H1 (cell line): ENCODE measurements at regions not wholly inside any gene's neighbourhood (a gene's known extent, or its start where the extent isn't known, plus 50 kb on each side); places are given as distances from the start of the nearest gene placed in this dataset.

Source experiments
- CTCF ChIA-PET: fragments of 300-600 bp; sonication (Branson Sonifier 250); formaldehyde crosslinking; loops from one replicate; lab custom pipeline; 2021; ENCODE audit not compliant: partially characterized antibody; lab: Charles Lee
- POLR2A ChIA-PET: fragments of 300-600 bp; sonication (Branson Sonifier 250); formaldehyde crosslinking; loops from one replicate; lab custom pipeline; 2021; ENCODE audit warnings: inconsistent platforms; ENCODE audit not compliant: partially characterized antibody; lab: Charles Lee
- DNase-seq, 2 experiments: peaks; one replicate each; pipeline versions ENCODE4 v3.0.0 to v3.0.0-alpha.2; 2010 to 2022; ENCODE audit warnings: low spot score in 2 of 2, low read depth in 1 of 2, mixed read lengths in 1 of 2
- FAIRE-seq: peaks from 2 replicates; lab custom pipeline; 2011; peaks lifted over from hg19 to GRCh38; lab: Jason Lieb, UNC
- H2AFZ ChIP-seq: 2 replicates; pipeline ENCODE4 v1.8.1; 2012; ENCODE audit warnings: low read length, inconsistent platforms
- H2AK5ac ChIP-seq: 2 replicates; pipeline ENCODE4 v1.6.1; 2013; ENCODE audit warnings: low read depth, low read length
- H2BK120ac ChIP-seq: replicated peaks from 2 replicates; pipeline ENCODE3; 2013; ENCODE audit warnings: low read depth, low read length, inconsistent platforms
- H2BK12ac ChIP-seq: 2 replicates; pipeline ENCODE4 v1.6.1; 2013; ENCODE audit warnings: low read depth, low read length
- H2BK15ac ChIP-seq: 2 replicates; pipeline ENCODE4 v1.6.1; 2013; ENCODE audit warnings: low read length
- H2BK20ac ChIP-seq: 2 replicates; pipeline ENCODE4 v1.6.1; 2013; ENCODE audit warnings: low read length
- H2BK5ac ChIP-seq: 2 replicates; pipeline ENCODE4 v1.6.1; 2013; ENCODE audit warnings: low read depth, low read length
- H3K14ac ChIP-seq: 2 replicates; pipeline ENCODE4 v1.6.1; 2013; ENCODE audit warnings: inconsistent platforms; ENCODE audit not compliant: insufficient read length
- H3K18ac ChIP-seq: 2 replicates; pipeline ENCODE4 v1.6.1; 2013; ENCODE audit warnings: low read length; ENCODE audit errors: extremely low read depth
- H3K23ac ChIP-seq: 2 replicates; pipeline ENCODE4 v1.6.1; 2013; ENCODE audit warnings: inconsistent platforms; ENCODE audit not compliant: insufficient read length
- H3K23me2 ChIP-seq: 2 replicates; pipeline ENCODE4 v1.6.1; 2013; ENCODE audit warnings: low read depth, low read length
- H3K27ac ChIP-seq: 2 replicates; pipeline ENCODE4 v1.6.1; 2011; ENCODE audit warnings: low read depth, low read length, inconsistent platforms
- H3K27me3 ChIP-seq, 4 experiments: replicated peaks in 1 of 4; 1 replicate in 1 of 4; 2 replicates in 3 of 4; pipeline versions ENCODE4 v1.6.1 to v1.8.1; 2011 to 2013; ENCODE audit warnings: low read length in 3 of 4, mild to moderate bottlenecking in 3 of 4, inconsistent platforms in 2 of 4, mixed read lengths in 2 of 4, moderate library complexity in 1 of 4; ENCODE audit not compliant: control insufficient read depth in 3 of 4, insufficient read depth in 3 of 4; ENCODE audit errors: extremely low read depth in 1 of 4
- H3K36me3 ChIP-seq, 4 experiments: 2 replicates each; pipeline versions ENCODE4 v1.6.1 to v1.8.1; 2011 to 2013; ENCODE audit warnings: mild to moderate bottlenecking in 4 of 4, low read length in 3 of 4, moderate library complexity in 2 of 4, control low read depth in 1 of 4, inconsistent platforms in 1 of 4; ENCODE audit not compliant: insufficient read depth in 4 of 4, control insufficient read depth in 2 of 4
- H3K4ac ChIP-seq: replicated peaks from 2 replicates; pipeline ENCODE3; 2013; ENCODE audit warnings: low read length, low read depth, mixed read lengths, inconsistent platforms; ENCODE audit not compliant: insufficient read length
- H3K4me1 ChIP-seq, 4 experiments: replicated peaks in 1 of 4; 1 replicate in 1 of 4; 2 replicates in 3 of 4; pipeline versions ENCODE4 v1.6.1 to v1.8.1; 2011 to 2013; ENCODE audit warnings: low read length in 3 of 4, inconsistent platforms in 2 of 4, mixed read lengths in 1 of 4; ENCODE audit not compliant: insufficient read depth in 4 of 4, control insufficient read depth in 3 of 4
- H3K4me2 ChIP-seq, 2 experiments: 2 replicates each; pipeline versions ENCODE4 v1.6.1 to v1.8.1; 2011 to 2013; ENCODE audit warnings: low read depth in 2 of 2, low read length in 2 of 2, control low read depth in 1 of 2, inconsistent platforms in 1 of 2, mild to moderate bottlenecking in 1 of 2; ENCODE audit not compliant: insufficient read depth in 1 of 2
- H3K4me3 ChIP-seq, 4 experiments: fragments of 200-600, 300-600 bp in 1 of 4; sonication (generic), shearing (Covaris generic), sonication (Bioruptor Twin) in 1 of 4; 2 replicates each; pipeline versions ENCODE4 v1.5.1 to v1.8.1; 2011 to 2016; ENCODE audit warnings: low read length in 4 of 4, low read depth in 3 of 4, control low read depth in 2 of 4, inconsistent platforms in 2 of 4, mild to moderate bottlenecking in 2 of 4, mixed read lengths in 1 of 4, moderate library complexity in 1 of 4; ENCODE audit not compliant: insufficient read depth in 2 of 4; ENCODE audit errors: extremely low read depth in 1 of 4
- H3K56ac ChIP-seq: replicated peaks from 2 replicates; pipeline ENCODE3; 2013; ENCODE audit warnings: low read depth, mild to moderate bottlenecking, mixed read lengths, low read length, inconsistent platforms; ENCODE audit not compliant: insufficient read length
- H3K79me1 ChIP-seq: 2 replicates; pipeline ENCODE4 v1.6.1; 2013; ENCODE audit warnings: low read depth, low read length, control low read depth
- H3K79me2 ChIP-seq, 2 experiments: 2 replicates each; pipeline versions ENCODE4 v1.6.1 to v1.8.1; 2012 to 2013; ENCODE audit warnings: low read length in 2 of 2, mild to moderate bottlenecking in 2 of 2, inconsistent platforms in 1 of 2; ENCODE audit not compliant: insufficient read depth in 2 of 2, control insufficient read depth in 1 of 2
- H3K9ac ChIP-seq, 4 experiments: replicated peaks in 1 of 4; 1 replicate in 1 of 4; 2 replicates in 3 of 4; pipeline versions ENCODE4 v1.6.1 to v1.8.1; 2011 to 2013; ENCODE audit warnings: low read depth in 3 of 4, low read length in 3 of 4, control low read depth in 2 of 4, mild to moderate bottlenecking in 2 of 4, moderate library complexity in 2 of 4, inconsistent platforms in 1 of 4; ENCODE audit errors: extremely low read depth in 1 of 4
- H3K9me3 ChIP-seq, 2 experiments: 2 replicates each; pipeline versions ENCODE4 v1.6.1 to v1.8.1; 2012 to 2013; ENCODE audit warnings: mild to moderate bottlenecking in 2 of 2, moderate library complexity in 2 of 2, control low read depth in 1 of 2, inconsistent platforms in 1 of 2, low read depth in 1 of 2, low read length in 1 of 2, mixed read lengths in 1 of 2; ENCODE audit not compliant: insufficient read depth in 2 of 2
- H4K20me1 ChIP-seq, 2 experiments: replicated peaks in 1 of 2; 2 replicates each; pipeline versions ENCODE3 to v1.8.1; 2011 to 2013; ENCODE audit warnings: inconsistent platforms in 2 of 2, low read length in 2 of 2, mild to moderate bottlenecking in 1 of 2; ENCODE audit not compliant: insufficient read depth in 2 of 2, control insufficient read depth in 1 of 2
- H4K5ac ChIP-seq: 2 replicates; pipeline ENCODE4 v1.6.1; 2013; ENCODE audit warnings: low read length, low read depth, mixed read lengths, inconsistent platforms; ENCODE audit not compliant: insufficient read length
- H4K8ac ChIP-seq: 2 replicates; pipeline ENCODE4 v1.8.0; 2013; ENCODE audit warnings: mild to moderate bottlenecking, moderate library complexity, low read length, inconsistent platforms; ENCODE audit not compliant: insufficient read depth; ENCODE audit errors: extremely low read depth
- H4K91ac ChIP-seq: replicated peaks from 2 replicates; pipeline ENCODE3; 2013; ENCODE audit warnings: low read length, mixed read lengths, inconsistent platforms; ENCODE audit not compliant: insufficient read length
- CHD1 ChIP-seq: IDR thresholded peaks from 2 replicates; pipeline ENCODE4 v1.6.1; 2012; ENCODE audit warnings: low read depth, low read length, improper control_type of control experiment
- GABPA ChIP-seq: IDR thresholded peaks from 2 replicates; pipeline ENCODE4 v1.6.1; 2011; ENCODE audit warnings: mild to moderate bottlenecking, low read length, moderate library complexity, borderline replicate concordance; ENCODE audit not compliant: insufficient read depth
- KDM5A ChIP-seq: fragments of 200-600 bp; IDR thresholded peaks from 2 replicates; pipeline ENCODE4 v1.7.1; 2012; ENCODE audit warnings: mild to moderate bottlenecking, low read length, inconsistent platforms, mixed read lengths
- NANOG ChIP-seq: IDR thresholded peaks from 2 replicates; pipeline ENCODE4 v1.6.1; 2011; ENCODE audit warnings: low read length, low read depth, mild to moderate bottlenecking, inconsistent platforms; ENCODE audit not compliant: insufficient read depth, poor library complexity, severe bottlenecking
- SIN3A ChIP-seq, 2 experiments: IDR thresholded peaks in 1 of 2; conservative IDR thresholded peaks in 1 of 2; 2 replicates each; pipeline ENCODE4 v1.6.1; 2011 to 2012; ENCODE audit warnings: low read length in 2 of 2, improper control_type of control experiment in 1 of 2, low read depth in 1 of 2, mild to moderate bottlenecking in 1 of 2
- TEAD4 ChIP-seq: IDR thresholded peaks from 2 replicates; pipeline ENCODE4 v1.6.1; 2012; ENCODE audit warnings: low read depth, low read length, inconsistent platforms, mixed read lengths
- ZNF274 ChIP-seq: IDR thresholded peaks from 2 replicates; pipeline ENCODE4 v1.7.0; 2012; ENCODE audit warnings: low read length, borderline replicate concordance; ENCODE audit errors: extremely low read depth
- WGBS, 2 experiments: shearing (Covaris generic) in 1 of 2; methylation state at CpG; one replicate each; pipeline versions ENCODE4 v1.1.6 to v1.1.7; 2013 to 2015; ENCODE audit warnings: low lambda C conversion rate in 2 of 2, mixed read lengths in 2 of 2, inconsistent platforms in 1 of 2, low coverage in 1 of 2, missing lambda C conversion rate in 1 of 2; ENCODE audit not compliant: insufficient replicate concordance in 2 of 2, insufficient coverage in 1 of 2, insufficient read length in 1 of 2; ENCODE audit errors: extremely low coverage in 1 of 2, missing lambda C conversion rate in 1 of 2; 5-methylcytosine and 5-hydroxymethylcytosine counted together

DNA sequence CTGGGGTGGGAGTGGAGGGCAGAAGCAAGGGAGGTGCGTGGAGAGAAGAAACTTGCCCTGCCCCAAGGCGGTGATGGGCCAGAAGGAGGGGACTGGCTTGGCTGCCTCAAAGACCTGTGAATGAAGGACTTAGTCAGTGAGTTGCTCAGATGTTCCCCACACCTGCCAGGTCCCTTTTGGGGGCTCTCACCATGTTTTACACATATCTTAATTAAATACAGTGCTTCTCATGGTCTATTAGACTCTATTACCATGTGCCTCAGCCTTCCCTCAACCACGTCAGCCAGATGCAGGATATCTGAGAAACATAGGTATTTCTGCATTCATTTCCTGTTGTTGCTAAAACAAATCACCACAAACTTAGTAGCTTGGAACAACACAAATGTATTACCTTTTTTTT is 429.5 kb downstream of the BUD13 start:
- WGBS, 2 experiments, result 91% methylated on average over 3 of the region's 3 CpGs; no CpG with 5 or more reads in 1 of the 2 experiments
- Histone ChIP-seq H3K4ac (no peak overlapping the region), H3K4me2 (no peak overlapping the region), H3K18ac (no peak overlapping the region), H4K5ac (no peak overlapping the region), H4K8ac (no peak overlapping the region), H3K79me1 (no peaks in the 10 kb centered on the region), H2BK120ac (no peak overlapping the region), H4K91ac (no peak overlapping the region), H3K79me2 (no peaks in the 10 kb centered on the region), H2BK15ac (no peak overlapping the region), H4K20me1 (no peaks in the 10 kb centered on the region), H3K14ac (no peak overlapping the region), H3K27ac (no peak overlapping the region), H2AFZ (no peak overlapping the region), H3K23me2 (no peaks in the 10 kb centered on the region), H2AK5ac (no peak overlapping the region), H3K4me3 (no peak overlapping the region), H3K36me3 (no peaks in the 10 kb centered on the region), H3K56ac (no peak overlapping the region), H3K9ac (no peak overlapping the region), H3K9me3 (peaks cover 0 to 12% of the 10 kb centered on the region in 2 experiments; a peak in 1 of 4 replicates), H3K27me3 (no peaks in the 10 kb centered on the region), H3K4me1 (no peaks in the 10 kb centered on the region), H2BK12ac (no peak overlapping the region), H3K23ac (no peak overlapping the region), H2BK5ac (no peak overlapping the region), H2BK20ac (no peak overlapping the region)
- POLR2A ChIA-PET, result no interaction called here
- DNase-seq (no peak), FAIRE-seq (no peak)
- TF ChIP-seq GABPA, result no peak
- no peak for TF ChIP-seq NANOG
- TF ChIP-seq CHD1, result no peak
- no peak for TF ChIP-seq ZNF274
- TF ChIP-seq TEAD4, result no peak
- TF ChIP-seq SIN3A (conservative IDR thresholded peaks at IDR 0.05 in 1 of 2, IDR thresholded peaks at IDR 0.05 in 1 of 2; ENCODE audit: low read depth in 1 of 2, low read length in 2 of 2), result no peak
- TF ChIP-seq KDM5A, result no peak
- CTCF ChIA-PET, result interaction anchor here (0.6 kb wide), 1 partner anchor 167 kb away, joined by 7 read pairs; no protein-coding TSS in a partner anchor
